GM12872 (cell line): ENCODE measurements at regions not wholly inside any gene's neighbourhood (a gene's known extent, or its start where the extent isn't known, plus 50 kb on each side); places are given as distances from the start of the nearest gene placed in this dataset.

Source experiments
- CTCF ChIP-seq: IDR thresholded peaks from 3 replicates; pipeline ENCODE4 v1.5.1; 2011; ENCODE audit warnings: low read depth, mild to moderate bottlenecking, low read length, moderate library complexity; ENCODE audit not compliant: insufficient read depth

- TF ChIP-seq CTCF = no peak
Observed at GRCh38 chr11:26143566-26144290, 188.2 kb upstream of the ANO3 start.

GRCh38 chr11:26144291-26144690 is 187.6 kb upstream of the ANO3 start:
- no peak for TF ChIP-seq CTCF

GRCh38 chr11:26144911-26145310 is 187.0 kb upstream of the ANO3 start:
- no peak for TF ChIP-seq CTCF

GRCh38 chr11:26149585-26149984 is 182.3 kb upstream of the ANO3 start:
- TF ChIP-seq CTCF = no peak

- no peak for TF ChIP-seq CTCF
Observed at GRCh38 chr11:26150031-26150430, 181.9 kb upstream of the ANO3 start.

- TF ChIP-seq CTCF = no peak
Observed at GRCh38 chr11:26158251-26158650, 173.7 kb upstream of the ANO3 start.

GRCh38 chr11:26162291-26162690 is 169.6 kb upstream of the ANO3 start:
- no peak for TF ChIP-seq CTCF
